Mucosa of descending colon (tissue), 3 donors: ENCODE measurements at regions not wholly inside any gene's neighbourhood (a gene's known extent, or its start where the extent isn't known, plus 50 kb on each side); places are given as distances from the start of the nearest gene placed in this dataset.

Experiments
- ATAC-seq: fragments of 200-7000 bp; cut with Tn5 transposase; one replicate; pipeline ENCODE4 v1.9.1; 2020; ENCODE audit warnings: mild to moderate bottlenecking, moderate library complexity
- DNase-seq, 3 donors: peaks; one replicate each; pipeline ENCODE4 v3.0.0-alpha.2; 2020
- H3K36me3 ChIP-seq: fragments of 200-600 bp; one replicate; pipeline ENCODE4 v1.8.0; 2021; ENCODE audit warnings: low read depth, mild to moderate bottlenecking
- H3K4me1 ChIP-seq: fragments of 200-600 bp; one replicate; pipeline ENCODE4 v1.8.0; 2021; ENCODE audit warnings: low read depth, mild to moderate bottlenecking
- H3K4me3 ChIP-seq: fragments of 200-600 bp; one replicate; pipeline ENCODE4 v1.8.0; 2021; ENCODE audit warnings: mild to moderate bottlenecking
- H3K9me3 ChIP-seq: fragments of 200-600 bp; one replicate; pipeline ENCODE4 v1.8.0; 2021; ENCODE audit warnings: mild to moderate bottlenecking
- CTCF ChIP-seq: fragments of 200-600 bp; IDR thresholded peaks from one replicate; pipeline ENCODE4 v1.8.0; 2022; ENCODE audit warnings: antibody characterized with exemption, mild to moderate bottlenecking
- intact Hi-C, 2 donors: fragments of 100-400 bp; cut with DNase I in 1 of 2; cut with micrococcal nuclease in 1 of 2; formaldehyde crosslinking; loops; one replicate each; pipeline versions ENCODE4 v1.11.0 to v1.11.1; 2022; cut with DNase I, micrococcal nuclease
- donor health status: DM: no; HTN: no; CAD: no; lungs with moderate emphysema.
- donor health status: DM: no; HTN: no; CAD: no.
- donor health status: DM: no; HTN: yes; CAD: no.

DNA sequence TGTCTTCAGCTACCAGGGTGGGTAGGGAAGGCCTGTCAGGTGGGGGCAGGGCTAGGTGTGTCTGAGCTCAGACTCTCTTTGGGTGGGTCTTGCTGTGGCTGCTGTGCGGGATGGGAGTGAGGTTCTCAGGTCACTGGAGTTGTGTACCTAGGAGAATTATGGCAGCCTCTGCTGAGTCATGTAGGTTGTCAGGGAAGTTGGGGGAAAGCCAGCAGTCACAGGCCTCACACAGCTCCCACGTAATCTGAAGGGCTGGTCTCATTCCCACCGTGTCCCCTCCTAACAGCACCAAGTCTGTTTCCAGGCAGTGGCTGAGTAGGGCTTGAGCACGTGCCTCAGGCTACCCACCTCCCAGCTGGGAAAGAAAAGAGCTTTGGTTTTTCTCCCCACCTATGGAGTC lies 67.0 kb downstream of the CHCHD4 start:
- TF ChIP-seq CTCF, result no peak
- Histone ChIP-seq H3K4me1 (no peaks in the 10 kb centered on the region), H3K9me3 (peaks cover 3% of the 10 kb centered on the region), H3K4me3 (no peak overlapping the region), H3K36me3 (no peaks in the 10 kb centered on the region)
- intact Hi-C loops, result no loop called here
- ATAC-seq (no peak), DNase-seq (peak in 2 of 3 donors; percentile 4 to 31)

GRCh38 chr3:14047841-14048240 lies 76.8 kb downstream of the CHCHD4 start:
- DNase-seq (no peak), ATAC-seq (no peak)
- H3K9me3 ChIP-seq, result no peaks in the 10 kb centered on the region
- no peak overlapping the region for H3K4me3 ChIP-seq
- no peak for TF ChIP-seq CTCF
- intact Hi-C loops, result no loop called here
- no peaks in the 10 kb centered on the region for H3K36me3 ChIP-seq
- no peaks in the 10 kb centered on the region for H3K4me1 ChIP-seq

DNA sequence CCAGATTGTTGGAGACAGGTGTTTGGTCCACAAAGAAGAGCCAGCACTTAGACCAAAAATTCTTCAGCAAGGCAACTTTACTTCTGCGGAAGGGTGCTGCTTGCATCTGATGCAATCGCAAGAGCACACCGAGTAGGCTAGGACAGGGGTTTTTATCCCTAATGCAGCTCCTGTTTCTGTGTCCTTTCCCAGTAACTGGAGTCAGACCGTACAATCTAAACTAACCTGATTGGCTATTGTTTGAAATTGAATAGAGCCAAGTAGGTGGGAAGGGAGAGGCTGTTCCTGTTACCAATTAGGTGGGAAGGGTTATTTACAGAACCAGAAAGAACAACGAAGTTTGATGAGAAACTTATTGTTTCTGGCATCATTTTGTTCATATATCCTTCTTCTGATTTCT lies 77.6 kb downstream of the CHCHD4 start:
- no peak overlapping the region for H3K4me3 ChIP-seq
- DNase-seq, result no peak
- no peak for TF ChIP-seq CTCF
- H3K36me3 ChIP-seq, result no peaks in the 10 kb centered on the region
- intact Hi-C loops, result no loop called here
- no peaks in the 10 kb centered on the region for H3K4me1 ChIP-seq
- H3K9me3 ChIP-seq, result no peaks in the 10 kb centered on the region
- no peak for ATAC-seq

GRCh38 chr3:14042680-14043079 lies 82.0 kb downstream of the CHCHD4 start:
- H3K4me3 ChIP-seq, result no peak overlapping the region
- intact Hi-C loops, result no loop called here
- no peak for TF ChIP-seq CTCF
- H3K36me3 ChIP-seq, result no peaks in the 10 kb centered on the region
- DNase-seq (no peak), ATAC-seq (no peak)
- H3K9me3 ChIP-seq, result no peaks in the 10 kb centered on the region
- H3K4me1 ChIP-seq, result no peaks in the 10 kb centered on the region

GRCh38 chr3:14039149-14039548 lies 85.5 kb downstream of the CHCHD4 start:
- no peak overlapping the region for H3K4me3 ChIP-seq
- no peak for TF ChIP-seq CTCF
- intact Hi-C loops, result no loop called here
- H3K4me1 ChIP-seq, result no peaks in the 10 kb centered on the region
- no peaks in the 10 kb centered on the region for H3K36me3 ChIP-seq
- DNase-seq (no peak), ATAC-seq (no peak)
- H3K9me3 ChIP-seq, result peaks cover 12% of the 10 kb centered on the region

DNA sequence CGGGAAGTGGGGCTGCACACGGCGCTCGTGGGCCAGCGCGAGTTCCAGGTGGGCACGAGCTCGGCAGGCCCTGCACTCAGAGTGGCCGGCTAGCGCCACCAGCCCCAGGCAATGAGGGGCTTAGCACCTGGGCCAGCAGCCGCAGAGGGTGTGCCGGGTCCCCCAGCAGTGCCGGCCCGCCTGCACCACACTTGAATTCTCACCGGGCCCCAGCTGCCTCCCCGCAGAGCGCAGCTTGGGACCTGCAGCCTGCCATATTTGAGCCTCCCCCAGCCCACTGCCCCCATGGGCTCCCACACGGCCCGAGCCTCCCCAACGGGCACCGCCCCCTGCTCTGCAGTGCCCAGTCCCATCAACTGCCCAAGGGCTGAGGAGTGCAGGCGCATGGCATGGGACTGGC lies 87.5 kb downstream of the CHCHD4 start:
- ATAC-seq (no peak), DNase-seq (no peak)
- TF ChIP-seq CTCF, result no peak
- Histone ChIP-seq H3K9me3 (peaks cover 12% of the 10 kb centered on the region), H3K36me3 (no peaks in the 10 kb centered on the region), H3K4me3 (no peak overlapping the region), H3K4me1 (no peaks in the 10 kb centered on the region)
- intact Hi-C loops, result no loop called here
